ENCODE measurements at regions not wholly inside any gene's neighbourhood (a gene's known extent, or its start where the extent isn't known, plus 50 kb on each side); places are given as distances from the start of the nearest gene placed in this dataset.

GRCh38 chr13:78485803-78486202, 117.5 kb downstream of the POU4F1 start:
- no peak overlapping the region for H3K9ac ChIP-seq (ENCODE audit: low read length in 5 of 5)
- H3K4me1 ChIP-seq (ENCODE audit: control insufficient read depth in 5 of 5, insufficient read depth in 5 of 5, low read length in 5 of 5): no peaks in the 10 kb centered on the region
- H3K36me3 ChIP-seq (ENCODE audit: control insufficient read depth in 5 of 5, insufficient read depth in 5 of 5, low read length in 5 of 5): no peaks in the 10 kb centered on the region
- H3K27ac ChIP-seq (ENCODE audit: low read depth, low read length): no peak overlapping the region
- no peaks in the 10 kb centered on the region for H3K27me3 ChIP-seq (ENCODE audit: control insufficient read depth in 5 of 5, insufficient read depth in 4 of 5, low read length in 5 of 5)
- H3K4me3 ChIP-seq (ENCODE audit: low read depth in 1 of 5, low read length in 5 of 5): no peak overlapping the region
- H3K9me3 ChIP-seq (ENCODE audit: control insufficient read depth in 5 of 5, low read length in 5 of 5): no peaks in the 10 kb centered on the region

- H3K4me3 ChIP-seq (ENCODE audit: low read depth in 1 of 5, low read length in 5 of 5): no peak overlapping the region
- H3K9me3 ChIP-seq (ENCODE audit: control insufficient read depth in 5 of 5, low read length in 5 of 5): no peaks in the 10 kb centered on the region
- H3K9ac ChIP-seq (ENCODE audit: low read length in 5 of 5): no peak overlapping the region
- H3K27me3 ChIP-seq (ENCODE audit: control insufficient read depth in 5 of 5, insufficient read depth in 4 of 5, low read length in 5 of 5): no peaks in the 10 kb centered on the region
- H3K27ac ChIP-seq (ENCODE audit: low read depth, low read length): no peak overlapping the region
- H3K4me1 ChIP-seq (ENCODE audit: control insufficient read depth in 5 of 5, insufficient read depth in 5 of 5, low read length in 5 of 5): no peaks in the 10 kb centered on the region
- no peaks in the 10 kb centered on the region for H3K36me3 ChIP-seq (ENCODE audit: control insufficient read depth in 5 of 5, insufficient read depth in 5 of 5, low read length in 5 of 5)
Measured at GRCh38 chr13:78478183-78478582, 125.2 kb downstream of the POU4F1 start.

GRCh38 chr13:78476910-78477309, 126.4 kb downstream of the POU4F1 start:
- no peak overlapping the region for H3K4me3 ChIP-seq (ENCODE audit: low read depth in 1 of 5, low read length in 5 of 5)
- no peak overlapping the region for H3K9ac ChIP-seq (ENCODE audit: low read length in 5 of 5)
- H3K27me3 ChIP-seq (ENCODE audit: control insufficient read depth in 5 of 5, insufficient read depth in 4 of 5, low read length in 5 of 5): no peaks in the 10 kb centered on the region
- no peaks in the 10 kb centered on the region for H3K4me1 ChIP-seq (ENCODE audit: control insufficient read depth in 5 of 5, insufficient read depth in 5 of 5, low read length in 5 of 5)
- H3K27ac ChIP-seq (ENCODE audit: low read depth, low read length): no peak overlapping the region
- no peaks in the 10 kb centered on the region for H3K9me3 ChIP-seq (ENCODE audit: control insufficient read depth in 5 of 5, low read length in 5 of 5)
- no peaks in the 10 kb centered on the region for H3K36me3 ChIP-seq (ENCODE audit: control insufficient read depth in 5 of 5, insufficient read depth in 5 of 5, low read length in 5 of 5)

GRCh38 chr13:78468621-78469020, 134.7 kb downstream of the POU4F1 start:
- Histone ChIP-seq H3K4me1 (ENCODE audit: control insufficient read depth in 5 of 5, insufficient read depth in 5 of 5, low read length in 5 of 5) (no peaks in the 10 kb centered on the region), H3K9ac (ENCODE audit: low read length in 5 of 5) (no peak overlapping the region), H3K9me3 (ENCODE audit: control insufficient read depth in 5 of 5, low read length in 5 of 5) (no peaks in the 10 kb centered on the region), H3K27me3 (ENCODE audit: control insufficient read depth in 5 of 5, insufficient read depth in 4 of 5, low read length in 5 of 5) (no peaks in the 10 kb centered on the region), H3K4me3 (ENCODE audit: low read depth in 1 of 5, low read length in 5 of 5) (no peak overlapping the region), H3K27ac (ENCODE audit: low read depth, low read length) (no peak overlapping the region), H3K36me3 (ENCODE audit: control insufficient read depth in 5 of 5, insufficient read depth in 5 of 5, low read length in 5 of 5) (no peaks in the 10 kb centered on the region)

GRCh38 chr13:78465250-78465649, 138.1 kb downstream of the POU4F1 start:
- Histone ChIP-seq H3K9me3 (ENCODE audit: control insufficient read depth in 5 of 5, low read length in 5 of 5) (peaks cover 0 to 4% (median 0%) of the 10 kb centered on the region in 5 donors), H3K4me3 (ENCODE audit: low read depth in 1 of 5, low read length in 5 of 5) (no peak overlapping the region), H3K9ac (ENCODE audit: low read length in 5 of 5) (no peak overlapping the region), H3K27me3 (ENCODE audit: control insufficient read depth in 5 of 5, insufficient read depth in 4 of 5, low read length in 5 of 5) (no peaks in the 10 kb centered on the region), H3K27ac (ENCODE audit: low read depth, low read length) (no peak overlapping the region), H3K4me1 (ENCODE audit: control insufficient read depth in 5 of 5, insufficient read depth in 5 of 5, low read length in 5 of 5) (no peaks in the 10 kb centered on the region), H3K36me3 (ENCODE audit: control insufficient read depth in 5 of 5, insufficient read depth in 5 of 5, low read length in 5 of 5) (no peaks in the 10 kb centered on the region)

- Histone ChIP-seq H3K27me3 (ENCODE audit: control insufficient read depth in 5 of 5, insufficient read depth in 4 of 5, low read length in 5 of 5) (no peaks in the 10 kb centered on the region), H3K36me3 (ENCODE audit: control insufficient read depth in 5 of 5, insufficient read depth in 5 of 5, low read length in 5 of 5) (no peaks in the 10 kb centered on the region), H3K4me1 (ENCODE audit: control insufficient read depth in 5 of 5, insufficient read depth in 5 of 5, low read length in 5 of 5) (no peaks in the 10 kb centered on the region), H3K27ac (ENCODE audit: low read depth, low read length) (no peak overlapping the region), H3K9ac (ENCODE audit: low read length in 5 of 5) (no peak overlapping the region), H3K9me3 (ENCODE audit: control insufficient read depth in 5 of 5, low read length in 5 of 5) (peaks cover 0 to 4% (median 0%) of the 10 kb centered on the region in 5 donors), H3K4me3 (ENCODE audit: low read depth in 1 of 5, low read length in 5 of 5) (no peak overlapping the region)
Measured at GRCh38 chr13:78460176-78460575, 143.2 kb downstream of the POU4F1 start.

- H3K36me3 ChIP-seq (ENCODE audit: control insufficient read depth in 5 of 5, insufficient read depth in 5 of 5, low read length in 5 of 5): no peaks in the 10 kb centered on the region
Measured at GRCh38 chr13:78443839-78444238, 159.5 kb downstream of the POU4F1 start.

GRCh38 chr13:78437781-78438180, 165.6 kb downstream of the POU4F1 start:
- H3K9me3 ChIP-seq (ENCODE audit: control insufficient read depth in 5 of 5, low read length in 5 of 5): no peaks in the 10 kb centered on the region
- H3K4me1 ChIP-seq (ENCODE audit: control insufficient read depth in 5 of 5, insufficient read depth in 5 of 5, low read length in 5 of 5): peaks cover 0 to 3% (median 0%) of the 10 kb centered on the region in 5 donors
- H3K4me3 ChIP-seq (ENCODE audit: low read depth in 1 of 5, low read length in 5 of 5): no peak overlapping the region
- H3K27me3 ChIP-seq (ENCODE audit: control insufficient read depth in 5 of 5, insufficient read depth in 4 of 5, low read length in 5 of 5): no peaks in the 10 kb centered on the region
- no peak overlapping the region for H3K27ac ChIP-seq (ENCODE audit: low read depth, low read length)
- no peaks in the 10 kb centered on the region for H3K36me3 ChIP-seq (ENCODE audit: control insufficient read depth in 5 of 5, insufficient read depth in 5 of 5, low read length in 5 of 5)
- no peak overlapping the region for H3K9ac ChIP-seq (ENCODE audit: low read length in 5 of 5)

More at GRCh38 chr13:78443839-78444238, 159.5 kb downstream of the POU4F1 start:
- Histone ChIP-seq H3K4me3 (ENCODE audit: low read depth in 1 of 5, low read length in 5 of 5) (no peak overlapping the region), H3K27ac (ENCODE audit: low read depth, low read length) (no peak overlapping the region), H3K9me3 (ENCODE audit: control insufficient read depth in 5 of 5, low read length in 5 of 5) (no peaks in the 10 kb centered on the region), H3K27me3 (ENCODE audit: control insufficient read depth in 5 of 5, insufficient read depth in 4 of 5, low read length in 5 of 5) (no peaks in the 10 kb centered on the region), H3K4me1 (ENCODE audit: control insufficient read depth in 5 of 5, insufficient read depth in 5 of 5, low read length in 5 of 5) (peaks cover 0 to 3% (median 0%) of the 10 kb centered on the region in 5 donors), H3K9ac (ENCODE audit: low read length in 5 of 5) (no peak overlapping the region)

GRCh38 chr13:78436311-78436710, 167.0 kb downstream of the POU4F1 start:
- Histone ChIP-seq H3K27ac (ENCODE audit: low read depth, low read length) (no peak overlapping the region), H3K36me3 (ENCODE audit: control insufficient read depth in 5 of 5, insufficient read depth in 5 of 5, low read length in 5 of 5) (no peaks in the 10 kb centered on the region), H3K27me3 (ENCODE audit: control insufficient read depth in 5 of 5, insufficient read depth in 4 of 5, low read length in 5 of 5) (no peaks in the 10 kb centered on the region), H3K9me3 (ENCODE audit: control insufficient read depth in 5 of 5, low read length in 5 of 5) (no peaks in the 10 kb centered on the region), H3K4me3 (ENCODE audit: low read depth in 1 of 5, low read length in 5 of 5) (no peak overlapping the region), H3K4me1 (ENCODE audit: control insufficient read depth in 5 of 5, insufficient read depth in 5 of 5, low read length in 5 of 5) (peaks cover 0 to 3% (median 0%) of the 10 kb centered on the region in 5 donors), H3K9ac (ENCODE audit: low read length in 5 of 5) (no peak overlapping the region)

GRCh38 chr13:78431328-78431727, 172.0 kb downstream of the POU4F1 start:
- Histone ChIP-seq H3K27me3 (ENCODE audit: control insufficient read depth in 5 of 5, insufficient read depth in 4 of 5, low read length in 5 of 5) (no peaks in the 10 kb centered on the region), H3K9ac (ENCODE audit: low read length in 5 of 5) (no peak overlapping the region), H3K4me1 (ENCODE audit: control insufficient read depth in 5 of 5, insufficient read depth in 5 of 5, low read length in 5 of 5) (no peaks in the 10 kb centered on the region), H3K9me3 (ENCODE audit: control insufficient read depth in 5 of 5, low read length in 5 of 5) (no peaks in the 10 kb centered on the region), H3K27ac (ENCODE audit: low read depth, low read length) (no peak overlapping the region), H3K4me3 (ENCODE audit: low read depth in 1 of 5, low read length in 5 of 5) (no peak overlapping the region), H3K36me3 (ENCODE audit: control insufficient read depth in 5 of 5, insufficient read depth in 5 of 5, low read length in 5 of 5) (no peaks in the 10 kb centered on the region)

GRCh38 chr13:78430811-78431210, 172.5 kb downstream of the POU4F1 start:
- Histone ChIP-seq H3K4me3 (ENCODE audit: low read depth in 1 of 5, low read length in 5 of 5) (no peak overlapping the region), H3K9ac (ENCODE audit: low read length in 5 of 5) (no peak overlapping the region)

More at GRCh38 chr13:78430811-78431210, 172.5 kb downstream of the POU4F1 start:
- Histone ChIP-seq H3K4me1 (ENCODE audit: control insufficient read depth in 5 of 5, insufficient read depth in 5 of 5, low read length in 5 of 5) (no peaks in the 10 kb centered on the region), H3K9me3 (ENCODE audit: control insufficient read depth in 5 of 5, low read length in 5 of 5) (no peaks in the 10 kb centered on the region), H3K36me3 (ENCODE audit: control insufficient read depth in 5 of 5, insufficient read depth in 5 of 5, low read length in 5 of 5) (no peaks in the 10 kb centered on the region), H3K27ac (ENCODE audit: low read depth, low read length) (no peak overlapping the region), H3K27me3 (ENCODE audit: control insufficient read depth in 5 of 5, insufficient read depth in 4 of 5, low read length in 5 of 5) (no peaks in the 10 kb centered on the region)

Measured in subcutaneous abdominal adipose tissue (tissue), 5 donors.